ENCODE measurements at regions not wholly inside any gene's neighbourhood (a gene's known extent, or its start where the extent isn't known, plus 50 kb on each side); places are given as distances from the start of the nearest gene placed in this dataset.

DNA sequence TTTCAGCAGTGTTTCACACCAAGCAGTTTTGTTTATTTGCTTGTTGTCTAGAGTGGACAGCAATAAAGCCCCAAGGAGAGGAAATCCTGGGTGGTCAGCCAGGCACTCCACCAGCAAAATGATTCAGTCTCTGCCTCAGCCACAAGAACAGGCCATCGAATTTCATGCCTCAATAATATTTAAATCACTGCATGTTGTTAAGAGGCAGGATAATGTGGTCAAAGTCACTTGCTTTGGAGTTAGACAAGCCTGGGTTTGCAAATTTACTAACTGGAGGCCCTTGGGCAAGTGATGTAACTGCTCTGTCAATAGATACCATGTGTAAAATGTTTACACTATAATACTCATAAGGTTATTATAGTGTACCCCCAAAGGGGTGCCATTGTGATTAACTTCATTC is 349.6 kb downstream of the LMO4 start:
- no peak for DNase-seq (ENCODE audit: low read depth, low spot score)

DNA sequence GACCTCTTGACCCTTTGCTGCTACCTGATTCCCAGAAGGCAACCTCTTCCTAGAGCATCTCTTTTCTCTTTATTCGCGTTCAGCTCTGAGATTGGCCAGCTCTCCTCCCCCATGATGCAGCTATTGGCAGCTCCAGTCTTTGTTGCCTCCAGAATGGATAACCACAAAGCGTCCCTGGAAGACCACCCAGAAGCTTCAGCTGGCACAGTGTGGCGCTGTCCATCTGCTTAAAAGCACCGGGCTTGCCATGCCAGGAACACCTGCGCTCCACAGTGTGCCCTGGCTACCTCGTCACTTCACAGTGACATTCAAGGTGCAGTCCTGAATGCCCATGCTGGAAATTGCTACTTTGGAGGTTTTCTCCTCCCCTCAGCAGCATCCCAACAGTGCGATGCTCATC is 353.9 kb downstream of the LMO4 start:
- peak; percentile 8 for DNase-seq (ENCODE audit: low read depth, low spot score)

DNA sequence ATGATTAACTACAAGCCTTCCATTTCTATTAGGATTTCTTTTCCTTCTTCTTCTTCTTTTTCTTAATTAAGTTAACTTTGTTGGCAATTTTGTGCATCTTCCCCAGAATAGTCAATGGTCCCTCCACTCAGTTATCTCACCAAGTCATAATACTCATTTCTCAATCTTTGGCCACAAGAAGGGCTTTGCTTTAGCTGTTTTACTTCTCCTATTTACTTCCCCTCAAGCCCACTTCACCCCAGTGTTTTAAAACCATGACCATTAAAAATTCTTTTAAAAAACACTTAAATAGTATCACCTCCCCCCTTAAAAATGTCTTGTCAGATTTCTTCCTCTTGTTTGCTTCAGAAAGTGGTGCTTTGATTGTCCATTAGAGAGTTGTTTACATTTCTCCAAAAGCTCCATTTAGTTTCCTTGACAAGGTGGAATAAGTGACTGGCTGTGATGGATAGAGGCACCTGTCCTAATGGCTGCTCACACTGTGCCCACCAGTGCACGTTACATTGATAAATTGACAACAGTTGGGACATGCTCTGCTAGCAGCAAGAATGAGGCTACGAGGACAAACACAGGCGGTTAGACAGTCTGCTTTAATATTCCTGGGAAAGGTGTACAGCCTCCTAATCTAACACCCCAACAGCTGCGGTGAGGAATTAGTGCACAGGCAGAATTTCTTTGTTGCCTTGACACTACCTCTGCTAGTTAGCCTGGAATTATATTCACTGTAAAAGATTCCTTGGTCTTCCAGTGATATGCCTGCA is 354.7 kb downstream of the LMO4 start:
- no peak for DNase-seq (ENCODE audit: low read depth, low spot score)

DNA sequence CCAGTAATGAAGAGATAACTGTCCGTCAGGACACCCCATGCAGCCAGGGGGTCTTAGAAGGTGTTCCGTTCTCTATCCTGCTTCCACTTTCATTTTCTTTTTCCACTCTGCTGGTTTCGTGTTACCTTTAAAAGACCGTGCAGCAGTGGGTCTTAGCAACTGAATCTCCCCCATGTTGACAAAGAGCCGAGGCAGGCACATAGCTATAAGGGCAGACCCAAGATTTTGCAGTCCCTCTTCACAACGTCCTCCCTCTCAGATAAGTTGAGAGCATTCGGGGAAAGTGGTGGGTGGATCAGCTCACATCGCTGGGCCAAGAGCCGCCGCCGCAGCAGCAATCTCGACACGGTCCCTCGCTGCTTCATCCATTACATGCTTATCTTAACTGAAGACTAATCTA is 355.5 kb downstream of the LMO4 start:
- DNase-seq (ENCODE audit: low read depth, low spot score) = peak; percentile 8

DNA sequence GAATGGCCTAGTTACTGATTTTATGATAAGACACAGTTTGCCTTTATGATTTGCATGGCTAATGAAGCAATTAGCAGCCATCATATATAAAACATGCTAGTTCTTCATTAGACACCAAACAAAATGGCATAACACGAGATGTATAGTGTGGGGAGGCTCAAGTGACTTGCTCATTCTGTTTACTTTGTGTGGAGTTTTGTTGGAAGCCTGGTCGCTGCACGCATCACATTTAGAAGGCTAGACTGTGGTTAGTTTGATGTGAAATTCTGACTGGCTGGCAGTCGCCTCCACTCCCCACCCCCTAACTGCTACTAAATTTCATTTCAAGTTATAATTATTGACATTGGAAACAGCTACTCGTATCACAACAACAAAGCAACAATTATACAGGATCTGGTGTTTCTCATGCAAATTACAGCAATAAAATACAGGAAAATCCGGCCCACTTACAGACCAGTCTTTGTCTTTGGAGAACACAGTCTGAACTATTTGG is 356.1 kb downstream of the LMO4 start:
- DNase-seq (ENCODE audit: low read depth, low spot score) = peak; percentile 10

DNA sequence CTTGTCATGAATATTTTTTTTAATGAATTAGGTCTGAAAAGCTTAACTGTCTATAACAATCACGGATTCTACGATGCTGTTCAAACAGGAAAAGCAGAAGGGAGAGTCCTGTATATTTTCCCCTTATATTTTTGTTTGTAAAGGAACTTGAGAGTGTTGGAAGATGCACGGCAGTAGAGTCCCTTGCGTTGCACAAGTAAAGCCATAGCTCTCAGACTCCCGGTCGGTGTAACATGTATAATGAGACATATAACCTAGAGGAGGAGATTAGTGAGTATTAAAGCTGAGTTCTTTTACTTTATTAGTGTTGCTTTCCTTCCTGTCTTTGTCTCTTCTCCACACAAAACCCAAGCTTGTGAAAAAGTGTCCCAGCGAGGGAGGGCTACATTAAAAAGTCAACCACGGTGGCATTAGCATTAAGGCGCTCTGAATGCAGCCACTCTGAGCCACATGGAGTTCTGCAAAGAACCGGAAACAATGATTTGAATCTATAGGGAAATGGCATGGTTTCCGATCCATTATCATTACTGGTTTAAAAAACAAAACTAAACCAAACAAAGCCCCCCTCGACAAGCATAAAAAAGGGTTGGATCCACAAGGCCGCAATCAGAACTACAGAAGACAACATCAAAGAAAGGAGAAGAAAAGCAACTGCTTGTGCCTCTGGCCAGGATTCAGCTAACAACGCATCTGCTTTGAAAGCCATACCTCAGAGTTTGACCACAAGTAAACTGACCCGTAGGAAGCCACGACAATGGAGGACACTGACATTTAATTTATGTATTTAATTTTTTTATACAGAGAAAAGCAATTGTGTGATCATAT is 356.8 kb downstream of the LMO4 start:
- peak; percentile 32 for DNase-seq (ENCODE audit: low read depth, low spot score)

DNA sequence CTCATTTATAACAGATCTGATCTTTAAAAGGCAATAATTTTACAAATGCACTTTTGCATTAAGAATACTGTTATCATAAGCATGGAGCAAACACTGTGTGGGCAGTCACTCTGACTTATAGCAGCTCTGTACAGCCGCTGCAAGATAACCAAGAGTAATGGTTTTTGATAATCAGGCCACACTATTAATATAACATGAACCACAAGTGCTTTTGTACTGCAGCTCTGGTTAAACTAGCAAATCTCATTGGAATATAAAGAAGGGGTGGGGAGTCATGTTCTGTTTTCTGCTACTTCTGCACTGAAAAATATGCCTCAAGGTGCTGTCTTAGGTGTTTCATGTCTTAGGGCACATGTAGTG is 357.4 kb downstream of the LMO4 start:
- DNase-seq (ENCODE audit: low read depth, low spot score) = peak; percentile 2

DNA sequence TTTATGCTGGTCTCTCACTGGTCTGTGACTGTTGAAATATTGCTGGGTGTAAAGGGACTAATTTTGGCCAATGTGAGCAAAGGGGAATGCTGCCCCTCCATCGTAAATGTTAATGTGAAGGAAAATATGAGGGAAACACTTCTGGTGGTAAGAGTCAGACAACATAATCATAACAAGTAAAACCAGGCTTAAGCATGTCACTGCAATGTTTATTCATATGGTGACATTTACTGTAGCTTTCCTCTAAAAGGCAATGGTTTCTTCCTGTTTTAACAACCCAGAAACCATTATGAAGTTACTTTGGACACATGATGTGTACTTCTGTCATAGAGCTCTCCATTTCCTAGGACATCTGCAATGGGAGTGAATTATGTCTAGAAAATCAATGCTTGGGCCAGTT is 358.0 kb downstream of the LMO4 start:
- DNase-seq (ENCODE audit: low read depth, low spot score) = no peak

DNA sequence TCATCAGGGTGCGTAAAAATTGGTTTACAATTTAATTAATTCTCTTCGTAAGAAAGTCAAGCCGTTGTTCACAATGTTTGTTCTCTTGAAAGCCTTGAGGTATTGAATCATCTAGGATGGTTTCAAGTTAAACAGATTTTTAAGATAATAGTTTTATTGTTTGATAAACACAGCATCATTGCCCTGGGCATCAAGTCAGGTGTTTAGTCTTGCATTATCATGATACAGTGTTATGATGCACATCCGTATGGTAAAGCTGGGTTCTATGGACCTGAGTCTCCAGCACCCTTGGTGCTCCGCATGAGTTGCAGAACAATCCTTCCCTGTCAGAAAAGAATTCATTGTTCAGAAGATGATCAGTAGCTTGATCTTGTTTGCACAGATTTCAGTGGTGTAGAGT is 359.5 kb downstream of the LMO4 start:
- DNase-seq (ENCODE audit: low read depth, low spot score) = no peak

DNA sequence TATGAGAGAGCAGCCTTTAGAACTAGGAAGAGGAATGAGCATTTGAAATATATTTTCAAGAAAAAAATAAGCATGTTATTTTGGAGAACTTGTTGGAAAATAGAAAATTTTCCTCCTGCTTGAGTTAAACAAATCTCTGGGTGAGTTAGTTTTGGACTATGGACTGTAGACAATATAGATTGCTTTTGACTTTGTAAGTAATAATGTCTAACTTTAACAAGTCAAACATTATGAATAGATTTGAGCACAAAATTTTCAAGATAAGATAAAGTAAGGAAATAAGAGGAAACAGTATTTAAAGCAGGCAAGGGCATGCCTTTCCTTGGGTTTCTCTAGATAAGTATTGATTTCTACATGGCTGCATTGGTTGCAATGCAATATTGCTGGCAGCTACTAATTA is 360.8 kb downstream of the LMO4 start:
- no peak for DNase-seq (ENCODE audit: low read depth, low spot score)

DNA sequence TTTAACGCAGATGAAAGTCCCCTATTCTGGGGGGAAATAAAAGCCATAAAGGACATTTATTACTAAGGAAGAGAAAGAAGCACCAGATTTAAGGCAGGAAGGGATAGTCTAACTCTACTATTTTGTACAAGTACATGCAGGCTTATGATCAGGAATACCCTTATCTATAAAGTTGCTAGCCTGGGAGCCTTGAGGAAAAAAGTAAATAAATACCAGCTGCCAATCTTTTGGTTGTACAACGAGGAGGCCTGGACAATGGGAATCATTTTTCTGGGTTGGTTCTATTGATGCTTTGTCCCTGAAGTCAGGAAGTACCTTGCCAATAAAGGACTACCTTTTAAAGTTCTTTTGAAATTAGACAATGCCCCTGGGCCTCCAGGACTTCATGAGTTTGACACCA is 367.8 kb downstream of the LMO4 start:
- no peak for DNase-seq (ENCODE audit: low read depth, low spot score)

DNA sequence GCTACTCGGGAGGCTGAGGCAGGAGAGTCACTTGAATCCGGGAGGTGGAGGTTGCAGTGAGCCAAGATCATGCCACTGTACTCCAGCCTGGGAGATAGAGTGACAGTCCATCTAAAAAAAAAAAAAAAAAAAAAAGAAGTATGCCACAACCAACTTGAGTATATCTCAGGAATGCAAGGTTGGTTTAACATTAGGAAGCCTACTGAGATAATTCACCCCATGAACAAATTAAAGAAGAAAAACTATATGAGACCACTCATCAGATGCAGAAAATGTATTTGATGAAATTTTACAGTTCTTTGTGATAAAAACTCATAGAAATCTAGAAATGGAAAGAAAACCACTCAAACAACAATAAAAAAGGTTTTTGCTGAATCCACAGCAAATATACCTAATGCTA is 373.8 kb downstream of the LMO4 start:
- no peak for DNase-seq (ENCODE audit: low read depth, low spot score)

DNA sequence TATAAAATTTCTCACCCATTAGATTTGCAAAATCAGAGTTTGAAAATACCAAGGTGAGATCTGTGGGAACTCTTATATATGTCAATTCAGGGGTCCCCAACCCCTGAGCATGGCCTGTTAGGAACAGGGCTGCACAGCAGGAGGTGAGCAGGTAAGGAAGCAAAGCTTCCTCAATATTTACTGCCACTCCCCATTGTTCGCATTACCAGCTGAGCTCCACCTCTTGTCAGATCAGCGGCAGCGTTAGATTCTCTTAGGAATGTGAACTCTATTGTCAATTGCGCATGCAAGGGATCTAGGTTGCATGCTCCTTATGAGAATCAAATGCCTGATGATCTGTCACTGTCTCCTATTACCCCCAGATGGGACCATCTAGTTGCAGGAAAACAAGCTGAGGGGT is 376.6 kb downstream of the LMO4 start:
- no peak for DNase-seq (ENCODE audit: low read depth, low spot score)

DNA sequence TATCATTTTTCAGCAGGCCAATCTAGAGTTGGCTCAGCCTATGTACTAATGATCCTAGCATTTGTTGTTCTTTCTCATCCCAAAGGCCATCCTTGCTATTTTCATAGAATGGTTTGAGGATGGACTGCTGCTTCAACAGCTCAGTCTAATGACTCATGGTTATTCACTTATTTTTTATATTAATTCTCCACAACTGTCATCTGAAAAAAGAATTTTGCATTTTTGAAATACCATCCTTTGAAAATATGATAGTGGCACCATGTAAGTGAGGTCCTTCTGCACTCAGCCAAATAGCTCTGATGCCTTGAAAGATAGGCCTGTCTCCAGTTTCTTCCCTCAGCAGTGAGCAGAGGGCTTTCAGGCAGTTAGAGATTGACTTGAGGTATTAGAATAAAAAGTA is 377.5 kb downstream of the LMO4 start:
- no peak for DNase-seq (ENCODE audit: low read depth, low spot score)

DNA sequence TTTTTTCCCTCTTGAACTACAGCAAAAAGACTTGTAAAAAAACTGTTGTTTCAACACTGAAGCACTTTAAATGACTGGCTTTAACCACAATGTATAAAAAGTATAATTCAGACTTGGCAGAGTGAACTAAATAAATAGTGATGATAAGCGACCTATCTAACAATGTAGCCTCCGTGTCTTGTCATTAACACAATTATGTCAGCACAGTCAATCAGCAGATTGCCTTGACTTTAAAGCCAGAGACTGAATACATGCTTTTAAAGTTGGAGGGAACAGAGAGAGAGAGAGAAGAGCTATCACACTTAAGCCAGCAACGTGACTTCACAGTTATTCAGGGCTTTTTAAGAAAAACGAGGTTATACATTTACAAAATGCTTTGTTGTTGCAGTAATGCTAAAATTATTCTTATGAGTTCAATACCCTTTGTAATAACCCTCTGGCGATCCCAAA is 378.1 kb downstream of the LMO4 start:
- DNase-seq (ENCODE audit: low read depth, low spot score) = no peak

DNA sequence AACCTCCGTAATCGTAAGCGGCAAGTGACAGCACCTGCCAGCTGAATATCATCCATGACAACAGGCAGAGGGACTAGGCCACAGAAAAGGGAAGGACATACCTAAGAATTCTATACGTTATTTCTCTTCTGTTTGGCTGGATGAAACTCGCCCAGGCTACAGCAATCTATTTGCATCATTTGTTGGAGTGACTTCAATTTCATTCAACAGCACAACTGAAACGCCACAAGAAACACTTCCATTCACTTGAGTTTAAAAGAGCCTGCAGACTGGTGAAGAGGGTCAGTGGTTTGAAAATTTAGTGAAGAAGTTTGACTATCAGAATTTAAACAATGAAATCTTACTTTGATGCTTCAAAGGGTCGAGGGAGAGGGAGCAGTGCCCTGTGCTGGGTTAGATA is 378.7 kb downstream of the LMO4 start:
- no peak for DNase-seq (ENCODE audit: low read depth, low spot score)

DNA sequence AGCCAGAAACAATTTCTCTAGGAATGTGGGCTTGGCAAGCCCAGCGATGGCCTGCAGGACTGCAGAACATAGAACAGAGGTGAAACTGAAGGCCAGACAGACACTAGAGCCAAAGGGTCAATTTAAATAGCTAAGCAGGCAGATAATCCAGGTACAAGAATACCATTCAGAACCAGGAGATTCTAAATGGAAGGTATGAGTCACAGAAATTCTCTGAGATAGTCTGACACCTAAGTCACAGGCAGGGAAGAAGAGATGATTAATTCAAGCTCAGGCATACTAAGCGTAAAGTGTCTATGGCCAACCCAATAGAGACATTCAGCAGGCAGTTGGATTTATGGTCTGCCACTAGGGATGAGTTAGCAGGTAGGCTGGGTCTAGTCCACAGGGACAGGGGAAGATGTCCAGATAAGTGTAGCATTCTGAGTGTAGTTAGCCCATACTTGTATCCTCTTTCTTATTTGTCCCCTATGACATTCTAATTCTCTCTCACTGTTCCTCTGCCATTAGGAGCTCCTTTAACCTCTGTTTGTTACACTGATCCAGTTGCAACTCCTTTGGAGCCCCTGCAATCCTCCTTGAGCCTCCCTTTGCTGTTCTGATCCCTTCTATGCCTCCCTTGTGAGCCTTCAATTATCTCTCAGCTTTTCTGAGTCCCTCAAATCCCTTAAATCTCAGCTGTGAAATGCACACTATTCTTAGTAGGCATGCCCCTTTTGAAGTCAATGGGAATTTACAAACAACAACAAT is 383.8 kb downstream of the LMO4 start:
- DNase-seq (ENCODE audit: low read depth, low spot score) = peak; percentile 32

DNA sequence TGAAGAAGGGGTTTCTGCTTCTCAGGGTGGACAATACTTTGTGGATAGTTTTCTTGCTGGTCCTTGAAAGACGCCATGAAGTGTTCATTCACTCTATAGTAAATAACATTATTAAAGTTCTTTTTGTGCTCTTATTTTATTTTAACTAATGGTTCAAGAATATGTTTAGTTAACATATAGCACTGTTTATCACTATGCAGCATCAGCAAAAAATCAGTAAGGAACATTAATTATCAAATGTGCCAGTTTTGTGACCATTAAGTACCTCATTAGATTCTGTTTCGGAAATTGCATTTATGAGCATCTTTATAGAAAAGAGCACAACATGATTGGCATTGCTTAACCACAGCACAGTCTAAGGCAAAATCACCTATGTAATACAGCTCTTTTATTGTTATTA is 385.6 kb downstream of the LMO4 start:
- DNase-seq (ENCODE audit: low read depth, low spot score) = no peak

DNA sequence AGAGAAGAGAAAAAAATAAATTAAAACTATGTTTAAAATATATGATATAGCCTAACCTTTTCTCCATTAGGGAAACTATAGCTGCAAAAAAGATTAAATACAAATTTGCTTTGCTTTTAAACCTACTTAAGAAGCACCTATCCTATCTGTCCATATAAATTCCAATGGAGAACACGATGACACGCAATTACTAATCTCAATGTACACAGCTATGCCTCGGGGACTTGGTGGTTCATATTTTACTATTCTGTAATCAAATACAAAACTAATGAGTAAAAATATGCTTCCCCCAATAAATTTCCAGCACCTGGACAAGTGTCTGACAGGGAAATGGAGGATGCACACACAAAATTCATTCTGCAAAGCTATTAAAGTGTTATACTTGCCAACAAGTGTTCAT is 386.4 kb downstream of the LMO4 start:
- DNase-seq (ENCODE audit: low read depth, low spot score) = no peak

DNA sequence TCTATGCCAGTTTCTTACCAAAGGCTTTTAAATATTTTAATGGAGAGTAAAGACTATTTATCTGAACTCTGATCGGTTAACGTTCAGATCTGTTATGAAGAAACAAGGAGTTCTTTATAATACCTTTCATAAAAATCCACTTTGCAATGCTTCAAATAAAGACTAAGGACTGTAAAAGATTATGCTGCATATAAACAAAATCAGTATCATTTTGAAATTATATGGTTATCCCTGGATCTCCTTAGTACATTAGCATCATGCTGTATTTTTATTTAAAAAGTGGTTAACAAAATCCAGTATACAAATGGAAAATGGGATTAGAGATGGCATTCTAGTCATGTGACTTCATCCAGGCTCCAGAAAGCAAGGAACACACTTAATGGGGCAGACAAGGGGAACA is 386.8 kb downstream of the LMO4 start:
- DNase-seq (ENCODE audit: low read depth, low spot score) = no peak

DNA sequence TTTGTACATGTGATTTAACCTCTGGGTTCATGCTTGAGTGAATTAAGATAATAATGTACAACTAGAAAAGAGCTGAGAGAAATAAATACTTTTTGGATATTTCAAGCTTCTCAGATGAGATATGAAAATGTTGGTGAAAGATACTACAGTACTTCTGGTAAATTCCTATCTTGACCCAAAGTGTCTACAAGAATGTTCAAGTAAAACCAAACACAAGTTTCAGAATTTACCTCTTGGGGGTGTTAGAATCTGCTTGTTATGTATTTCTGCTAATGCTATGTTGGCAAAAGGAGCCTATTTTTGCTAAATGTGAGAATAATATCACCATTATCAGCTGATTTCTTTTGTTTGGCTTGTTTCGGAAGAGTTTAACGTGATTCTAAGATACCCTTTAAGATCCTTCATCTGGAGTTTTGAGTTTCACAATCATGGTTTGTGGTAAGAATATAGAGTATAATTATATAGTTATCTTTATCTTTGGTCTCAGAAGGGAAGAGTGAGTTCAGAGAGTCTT is 388.5 kb downstream of the LMO4 start:
- no peak for DNase-seq (ENCODE audit: low read depth, low spot score)
